ENCODE measurements at regions not wholly inside any gene's neighbourhood (a gene's known extent, or its start where the extent isn't known, plus 50 kb on each side); places are given as distances from the start of the nearest gene placed in this dataset.

- Histone ChIP-seq H4K20me1 (ENCODE audit: control insufficient read depth, insufficient read depth) (no peaks in the 10 kb centered on the region), H3K79me2 (ENCODE audit: control insufficient read depth, insufficient read depth, low read length) (no peaks in the 10 kb centered on the region), H3K4me1 (ENCODE audit: control insufficient read depth, insufficient read depth, low read length) (no peaks in the 10 kb centered on the region), H3K4me2 (ENCODE audit: control insufficient read depth, insufficient read depth) (no peak overlapping the region), H3K4me3 (no peak overlapping the region), H3K36me3 (ENCODE audit: control insufficient read depth in 2 of 2, insufficient read depth in 2 of 2, low read length in 1 of 2) (no peaks in the 10 kb centered on the region), H3K27ac (ENCODE audit: control insufficient read depth, insufficient read depth) (no peak overlapping the region), H3K9me3 (replicated peaks; ENCODE audit: control insufficient read depth, insufficient read depth, low read length) (no peaks in the 10 kb centered on the region), H3K9ac (ENCODE audit: control insufficient read depth, insufficient read depth, low read length) (no peak overlapping the region), H2AFZ (ENCODE audit: control insufficient read depth, low read depth, low read length) (no peak overlapping the region), H3K27me3 (replicated peaks in 1 of 2; ENCODE audit: control insufficient read depth in 2 of 2, insufficient read depth in 2 of 2, low read length in 1 of 2) (no peaks in the 10 kb centered on the region)
- no TSS peak for BruUV-seq (replicated peaks)
- ATAC-seq (no peak), FAIRE-seq (no peak), DNase-seq (ENCODE audit: low read depth, low spot score) (no peak)
- RAD21 ChIA-PET (ENCODE audit: unreplicated experiment) = no interaction called here
- in situ Hi-C loops (cut with MboI) = no loop called here
- CTCF ChIA-PET = no interaction called here
- WGBS (ENCODE audit: insufficient coverage, insufficient replicate concordance, low lambda C conversion rate, missing lambda C conversion rate) = 16% methylated on average over 5 of the region's 5 CpGs
- intact Hi-C loops (cut with micrococcal nuclease; ENCODE audit: unreplicated experiment) = no loop called here
- SMC1A ChIA-PET (ENCODE audit: uncharacterized antibody, unreplicated experiment) = interaction anchor here (1.4 kb wide), 1 partner anchor 56 kb away, joined by 3 read pairs; no protein-coding TSS in a partner anchor
- POLR2A ChIA-PET = no interaction called here
- TF ChIP-seq BCLAF1 (IDR thresholded peaks at IDR 0.05) = no peak
- no peak for TF ChIP-seq ELK1 (IDR thresholded peaks at IDR 0.05; ENCODE audit: low read depth, low read length)
- TF ChIP-seq PML (IDR thresholded peaks at IDR 0.05; ENCODE audit: low read length) = no peak
- TF ChIP-seq USF2 (IDR thresholded peaks at IDR 0.05; ENCODE audit: borderline replicate concordance, low read depth, low read length) = no peak
- no peak for TF ChIP-seq PRDM15 (CRISPR knock-in tag; IDR thresholded peaks at IDR 0.05)
- TF ChIP-seq BCL11A (IDR thresholded peaks at IDR 0.05; ENCODE audit: low read depth, low read length) = no peak
- no peak for TF ChIP-seq ZNF687 (IDR thresholded peaks at IDR 0.05)
- TF ChIP-seq SIN3A (IDR thresholded peaks at IDR 0.05; ENCODE audit: low read depth, low read length) = no peak
- TF ChIP-seq ATF3 (IDR thresholded peaks at IDR 0.05; ENCODE audit: borderline replicate concordance, extremely low read depth, low read depth, low read length) = no peak
Measured at GRCh38 chr1:83060651-83061390, 938.1 kb downstream of the TTLL7 start.
